Memory B cell (primary cell): ENCODE measurements at regions not wholly inside any gene's neighbourhood (a gene's known extent, or its start where the extent isn't known, plus 50 kb on each side); places are given as distances from the start of the nearest gene placed in this dataset.

Source experiments
- ATAC-seq: fragments of 150-1000 bp; cut with Tn5 transposase; 2 replicates; pipeline ENCODE4 v1.10.0; 2021; ENCODE audit warnings: low read depth, mild to moderate bottlenecking, moderate library complexity
- DNase-seq, 2 donors: peaks; one replicate each; pipeline ENCODE4 v3.0.0; 2022; ENCODE audit warnings: low spot score in 2 of 2
- H3K27ac Mint-ChIP-seq: one replicate; pipeline ENCODE4 v1.8.0; 2022; ENCODE audit warnings: mild to moderate bottlenecking, moderate library complexity, mixed read lengths
- H3K27me3 Mint-ChIP-seq: one replicate; pipeline ENCODE4 v1.8.0; 2022; ENCODE audit warnings: mixed read lengths
- H3K36me3 Mint-ChIP-seq: one replicate; pipeline ENCODE4 v1.8.0; 2022; ENCODE audit warnings: mild to moderate bottlenecking, mixed read lengths
- H3K4me1 Mint-ChIP-seq: one replicate; pipeline ENCODE4 v1.8.0; 2022; ENCODE audit warnings: mixed read lengths
- H3K4me3 Mint-ChIP-seq: one replicate; pipeline ENCODE4 v1.8.0; 2022; ENCODE audit warnings: mild to moderate bottlenecking, moderate library complexity, mixed read lengths
- H3K9me3 Mint-ChIP-seq: one replicate; pipeline ENCODE4 v1.8.0; 2022; ENCODE audit warnings: mixed read lengths

DNA sequence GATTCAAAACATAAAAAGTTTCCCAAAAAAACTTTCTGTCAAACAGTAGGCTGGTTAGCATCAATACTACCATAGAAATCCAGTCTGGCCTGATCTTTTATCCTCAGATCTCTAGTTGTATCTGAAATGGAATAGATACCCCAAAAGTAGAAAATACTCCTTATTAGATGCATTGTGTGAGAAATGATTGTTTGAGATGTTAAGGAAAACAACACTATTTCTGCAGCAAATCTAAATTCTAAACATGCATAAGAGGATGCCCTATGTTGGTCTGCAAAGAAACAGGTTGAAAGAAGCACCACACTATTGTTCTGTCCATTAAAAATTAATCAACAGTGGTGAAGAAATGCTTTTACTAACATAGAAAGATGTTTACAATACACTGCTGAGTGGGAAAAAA, 121.0 kb downstream of the NPY start:
- Mint-ChIP-seq H3K27me3 (peaks cover 10% of the 10 kb centered on the region), H3K4me3 (no peak overlapping the region), H3K9me3 (no peaks in the 10 kb centered on the region), H3K4me1 (peaks cover 5% of the 10 kb centered on the region), H3K27ac (no peak overlapping the region), H3K36me3 (no peaks in the 10 kb centered on the region)
- no peak for DNase-seq
- no peak for ATAC-seq

GRCh38 chr7:24406053-24406788, 122.2 kb downstream of the NPY start:
- H3K9me3 Mint-ChIP-seq = no peaks in the 10 kb centered on the region
- H3K4me3 Mint-ChIP-seq = no peak overlapping the region
- peak; percentile 66 for ATAC-seq
- H3K36me3 Mint-ChIP-seq = no peaks in the 10 kb centered on the region
- H3K27ac Mint-ChIP-seq = no peak overlapping the region
- peaks cover 12% of the 10 kb centered on the region for H3K27me3 Mint-ChIP-seq
- H3K4me1 Mint-ChIP-seq = peaks cover 5% of the 10 kb centered on the region
- DNase-seq = no peak

GRCh38 chr7:24406789-24407299, 122.9 kb downstream of the NPY start:
- peaks cover 5% of the 10 kb centered on the region for H3K4me1 Mint-ChIP-seq
- no peak overlapping the region for H3K4me3 Mint-ChIP-seq
- ATAC-seq (no peak), DNase-seq (no peak)
- H3K9me3 Mint-ChIP-seq = peaks cover 2% of the 10 kb centered on the region
- H3K27me3 Mint-ChIP-seq = peaks cover 16% of the 10 kb centered on the region
- H3K36me3 Mint-ChIP-seq = no peaks in the 10 kb centered on the region
- H3K27ac Mint-ChIP-seq = no peak overlapping the region

DNA sequence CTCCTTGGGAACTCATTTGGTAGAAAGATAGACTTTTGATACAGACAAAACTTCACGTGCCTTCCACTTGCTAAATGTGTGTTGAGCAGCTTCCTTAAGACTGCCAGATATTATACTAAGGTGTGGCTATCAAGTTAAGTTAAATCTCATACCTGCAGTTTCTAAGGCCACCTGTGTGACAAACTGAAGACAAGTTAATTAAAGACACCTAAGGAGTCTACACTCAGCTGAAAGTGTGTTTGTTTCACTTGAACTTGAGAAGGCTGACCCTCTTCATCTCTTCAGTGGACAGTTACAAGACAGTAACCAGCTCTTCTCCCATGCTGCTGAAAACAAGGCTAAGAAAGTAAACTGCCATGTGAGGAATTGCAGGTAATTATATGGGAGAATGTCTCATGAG, 124.0 kb downstream of the NPY start:
- Mint-ChIP-seq H3K36me3 (no peaks in the 10 kb centered on the region), H3K4me3 (no peak overlapping the region), H3K9me3 (peaks cover 5% of the 10 kb centered on the region), H3K4me1 (peaks cover 5% of the 10 kb centered on the region), H3K27ac (no peak overlapping the region), H3K27me3 (peaks cover 17% of the 10 kb centered on the region)
- DNase-seq (no peak), ATAC-seq (no peak)

- H3K9me3 Mint-ChIP-seq = peaks cover 8% of the 10 kb centered on the region
These were observed 124.9 kb downstream of the NPY start for GRCh38 chr7:24408798-24409430.

GRCh38 chr7:24409431-24410024, 125.5 kb downstream of the NPY start:
- Mint-ChIP-seq H3K9me3 (peaks cover 10% of the 10 kb centered on the region), H3K36me3 (peaks cover 4% of the 10 kb centered on the region), H3K4me1 (peaks cover 5% of the 10 kb centered on the region), H3K27me3 (peaks cover 15% of the 10 kb centered on the region), H3K27ac (no peak overlapping the region), H3K4me3 (no peak overlapping the region)
- ATAC-seq (no peak), DNase-seq (no peak)

More at GRCh38 chr7:24408798-24409430, 124.9 kb downstream of the NPY start:
- DNase-seq (no peak), ATAC-seq (no peak)
- Mint-ChIP-seq H3K4me1 (peaks cover 5% of the 10 kb centered on the region), H3K27ac (no peak overlapping the region), H3K27me3 (peaks cover 13% of the 10 kb centered on the region), H3K36me3 (peaks cover 4% of the 10 kb centered on the region), H3K4me3 (no peak overlapping the region)

GRCh38 chr7:24411226-24411625, 127.2 kb downstream of the NPY start:
- Mint-ChIP-seq H3K4me1 (peaks cover 1% of the 10 kb centered on the region), H3K36me3 (peaks cover 4% of the 10 kb centered on the region)

GRCh38 chr7:24417526-24418120, 133.6 kb downstream of the NPY start:
- Mint-ChIP-seq H3K4me3 (no peak overlapping the region), H3K27ac (no peak overlapping the region), H3K27me3 (peaks cover 6% of the 10 kb centered on the region), H3K36me3 (peaks cover 4% of the 10 kb centered on the region), H3K4me1 (no peaks in the 10 kb centered on the region), H3K9me3 (peaks cover 7% of the 10 kb centered on the region)
- DNase-seq (no peak), ATAC-seq (no peak)

More at GRCh38 chr7:24411226-24411625, 127.2 kb downstream of the NPY start:
- peaks cover 12% of the 10 kb centered on the region for H3K9me3 Mint-ChIP-seq
- ATAC-seq (no peak), DNase-seq (no peak)
- H3K27me3 Mint-ChIP-seq = peaks cover 18% of the 10 kb centered on the region
- no peak overlapping the region for H3K27ac Mint-ChIP-seq
- H3K4me3 Mint-ChIP-seq = no peak overlapping the region

GRCh38 chr7:24419077-24419476, 135.1 kb downstream of the NPY start:
- Mint-ChIP-seq H3K36me3 (no peaks in the 10 kb centered on the region), H3K27ac (no peak overlapping the region), H3K27me3 (peaks cover 4% of the 10 kb centered on the region), H3K9me3 (peaks cover 3% of the 10 kb centered on the region), H3K4me3 (no peak overlapping the region), H3K4me1 (no peaks in the 10 kb centered on the region)
- ATAC-seq (no peak), DNase-seq (no peak)

DNA sequence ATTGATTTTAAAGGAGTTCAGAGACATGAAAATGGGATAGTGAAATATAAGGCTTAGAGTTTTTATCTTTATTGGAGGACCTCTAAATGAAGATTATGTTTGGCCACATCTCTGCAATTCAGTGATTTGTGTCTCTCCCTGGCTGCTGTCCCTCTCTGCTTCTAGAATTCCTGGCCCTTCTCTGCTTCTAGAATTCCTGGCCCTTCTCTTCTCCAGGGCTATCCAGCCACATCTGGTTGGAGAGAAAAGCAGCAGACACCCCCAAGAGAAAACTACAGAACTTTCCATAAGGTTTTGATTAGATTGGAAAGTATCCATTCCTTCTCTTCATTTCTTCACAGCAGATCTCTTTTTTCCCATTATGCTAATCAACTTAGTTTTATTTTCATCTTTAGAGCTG, 135.5 kb downstream of the NPY start:
- no peak overlapping the region for H3K27ac Mint-ChIP-seq
- H3K27me3 Mint-ChIP-seq = peaks cover 3% of the 10 kb centered on the region
- no peaks in the 10 kb centered on the region for H3K4me1 Mint-ChIP-seq
- H3K4me3 Mint-ChIP-seq = no peak overlapping the region
- no peaks in the 10 kb centered on the region for H3K36me3 Mint-ChIP-seq
- DNase-seq (no peak), ATAC-seq (no peak)
- H3K9me3 Mint-ChIP-seq = peaks cover 2% of the 10 kb centered on the region

- ATAC-seq = no peak
These were observed 138.5 kb downstream of the NPY start for GRCh38 chr7:24422441-24423010.

DNA sequence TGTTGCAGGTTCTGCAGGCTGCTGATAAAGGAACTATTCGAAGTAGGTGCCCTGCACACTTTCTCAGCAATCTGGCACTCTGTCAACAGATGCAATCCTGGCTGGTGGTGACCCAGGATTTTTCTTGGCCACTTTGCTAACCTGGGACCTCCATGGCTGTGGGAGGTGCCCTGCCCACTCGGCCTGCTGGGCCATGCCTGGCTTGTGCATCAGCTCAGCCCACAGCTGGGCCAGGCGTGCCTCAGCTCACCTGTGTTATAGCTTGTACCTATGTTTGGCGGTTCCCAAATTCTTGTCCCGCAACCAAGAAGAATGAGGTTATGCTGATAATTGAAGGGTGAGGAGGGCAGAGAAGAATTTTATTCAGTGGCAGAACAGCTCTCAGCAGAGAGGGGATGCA, 141.7 kb downstream of the NPY start:
- H3K27ac Mint-ChIP-seq = no peak overlapping the region
- no peaks in the 10 kb centered on the region for H3K36me3 Mint-ChIP-seq
- H3K4me1 Mint-ChIP-seq = no peaks in the 10 kb centered on the region
- H3K9me3 Mint-ChIP-seq = no peaks in the 10 kb centered on the region
- DNase-seq = no peak
- no peak overlapping the region for H3K4me3 Mint-ChIP-seq
- H3K27me3 Mint-ChIP-seq = no peaks in the 10 kb centered on the region
- ATAC-seq = no peak

More at GRCh38 chr7:24422441-24423010, 138.5 kb downstream of the NPY start:
- H3K27me3 Mint-ChIP-seq = no peaks in the 10 kb centered on the region
- no peaks in the 10 kb centered on the region for H3K36me3 Mint-ChIP-seq
- no peaks in the 10 kb centered on the region for H3K9me3 Mint-ChIP-seq
- no peak for DNase-seq
- H3K4me3 Mint-ChIP-seq = no peak overlapping the region
- no peak overlapping the region for H3K27ac Mint-ChIP-seq
- no peaks in the 10 kb centered on the region for H3K4me1 Mint-ChIP-seq

DNA sequence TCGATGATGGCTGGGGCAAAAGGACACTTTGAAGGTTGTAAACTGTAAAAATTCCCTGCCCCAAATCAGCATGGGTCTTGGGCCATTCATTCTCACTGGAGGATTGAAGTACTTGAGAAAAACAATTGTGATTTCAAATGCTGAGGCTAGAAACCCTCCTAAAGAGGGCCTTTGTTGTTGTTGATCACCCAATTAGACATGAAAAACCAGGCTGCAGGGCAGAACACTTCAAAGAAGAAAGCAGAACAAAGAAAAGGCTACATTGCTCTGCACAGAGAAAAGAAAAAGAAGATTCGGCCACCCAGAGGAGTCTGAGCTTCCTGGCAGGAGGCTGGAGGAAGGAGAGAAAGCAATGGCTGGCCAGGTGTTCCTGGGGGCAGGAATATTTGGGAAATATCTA, 143.1 kb downstream of the NPY start:
- no peak for ATAC-seq

GRCh38 chr7:24428676-24429075, 144.6 kb upstream of the PALS2 start:
- H3K4me1 Mint-ChIP-seq = no peaks in the 10 kb centered on the region
- no peak overlapping the region for H3K4me3 Mint-ChIP-seq
- no peak overlapping the region for H3K27ac Mint-ChIP-seq
- H3K9me3 Mint-ChIP-seq = no peaks in the 10 kb centered on the region
- H3K27me3 Mint-ChIP-seq = no peaks in the 10 kb centered on the region
- no peak for DNase-seq
- H3K36me3 Mint-ChIP-seq = no peaks in the 10 kb centered on the region
- no peak for ATAC-seq

More for the DNA sequence above, 143.1 kb downstream of the NPY start:
- Mint-ChIP-seq H3K36me3 (no peaks in the 10 kb centered on the region), H3K27me3 (no peaks in the 10 kb centered on the region), H3K4me1 (no peaks in the 10 kb centered on the region), H3K9me3 (no peaks in the 10 kb centered on the region), H3K27ac (no peak overlapping the region), H3K4me3 (no peak overlapping the region)
- DNase-seq = no peak
